CD14-positive monocyte (primary cell): ENCODE measurements at regions not wholly inside any gene's neighbourhood (a gene's known extent, or its start where the extent isn't known, plus 50 kb on each side); places are given as distances from the start of the nearest gene placed in this dataset.

Experiments
- DNase-seq, 3 donors: peaks; one replicate each; pipeline ENCODE4 v3.0.0-alpha.2; 2011 to 2022
- H2AFZ ChIP-seq: 2 replicates; pipeline ENCODE4 v1.6.0; 2012; ENCODE audit warnings: mild to moderate bottlenecking, low read depth, low read length, inconsistent platforms; ENCODE audit not compliant: insufficient read depth, poor library complexity, severe bottlenecking
- H3K27ac ChIP-seq, 2 donors: 1 replicate in 1 of 2; 2 replicates in 1 of 2; pipeline ENCODE4 v1.5.1; 2012 to 2013; ENCODE audit warnings: low read length in 2 of 2, control low read depth in 1 of 2, inconsistent platforms in 1 of 2, low read depth in 1 of 2, mild to moderate bottlenecking in 1 of 2
- H3K27me3 ChIP-seq, 2 donors: one replicate each; pipeline versions ENCODE4 v1.6.0 to v1.6.1; 2011 to 2013; ENCODE audit warnings: low read length in 2 of 2; ENCODE audit not compliant: control insufficient read depth in 2 of 2, insufficient read depth in 2 of 2
- H3K36me3 ChIP-seq, 2 donors: replicated peaks in 1 of 2; 1 replicate in 1 of 2; 2 replicates in 1 of 2; pipeline versions ENCODE4 v1.5.1 to v1.6.1; 2012 to 2013; ENCODE audit warnings: low read length in 2 of 2, control low read depth in 1 of 2, inconsistent platforms in 1 of 2, mild to moderate bottlenecking in 1 of 2; ENCODE audit not compliant: insufficient read depth in 2 of 2, control insufficient read depth in 1 of 2
- H3K4me1 ChIP-seq, 2 donors: 1 replicate in 1 of 2; 2 replicates in 1 of 2; pipeline versions ENCODE4 v1.5.1 to v1.6.1; 2012 to 2013; ENCODE audit warnings: low read length in 2 of 2, control low read depth in 1 of 2, inconsistent platforms in 1 of 2, mild to moderate bottlenecking in 1 of 2, moderate library complexity in 1 of 2; ENCODE audit not compliant: insufficient read depth in 2 of 2, control insufficient read depth in 1 of 2
- H3K4me2 ChIP-seq: replicated peaks from 2 replicates; pipeline ENCODE3; 2012; ENCODE audit warnings: low read length, moderate library complexity, mild to moderate bottlenecking; ENCODE audit not compliant: poor library complexity, severe bottlenecking; ENCODE audit errors: extremely low read depth
- H3K4me3 ChIP-seq, 3 experiments: fragments of 200-600 bp in 1 of 3; sonication (generic) in 1 of 3; replicated peaks in 1 of 3; 1 replicate in 2 of 3; 2 replicates in 1 of 3; pipeline ENCODE4 v1.5.1; 2011 to 2013; ENCODE audit warnings: low read length in 3 of 3, mild to moderate bottlenecking in 3 of 3, control low read depth in 2 of 3, low read depth in 2 of 3, inconsistent platforms in 1 of 3, moderate library complexity in 1 of 3
- H3K79me2 ChIP-seq: 2 replicates; pipeline ENCODE4 v1.6.0; 2012; ENCODE audit warnings: mild to moderate bottlenecking, control low read depth, inconsistent platforms, low read length, moderate library complexity; ENCODE audit not compliant: insufficient read depth
- H3K9ac ChIP-seq: 2 replicates; pipeline ENCODE4 v1.6.0; 2017; ENCODE audit warnings: low read length, mild to moderate bottlenecking; ENCODE audit not compliant: insufficient read depth, poor library complexity, severe bottlenecking
- H3K9me3 ChIP-seq, 2 donors: replicated peaks in 1 of 2; 1 replicate in 1 of 2; 2 replicates in 1 of 2; pipeline versions ENCODE4 v1.5.1 to v1.6.1; 2012 to 2013; ENCODE audit warnings: low read length in 2 of 2, control low read depth in 1 of 2; ENCODE audit not compliant: control insufficient read depth in 1 of 2, insufficient read depth in 1 of 2
- H4K20me1 ChIP-seq: 2 replicates; pipeline ENCODE4 v1.6.0; 2012; ENCODE audit warnings: mild to moderate bottlenecking, low read length, control low read depth, moderate library complexity; ENCODE audit not compliant: insufficient read depth
- H3K27ac Mint-ChIP-seq, 7 donors: one replicate each; pipeline ENCODE4 v1.8.0; 2020; ENCODE audit warnings: mild to moderate bottlenecking in 7 of 7, mixed read lengths in 7 of 7, moderate library complexity in 6 of 7, inconsistent platforms in 2 of 7
- H3K27me3 Mint-ChIP-seq, 3 donors: one replicate each; pipeline ENCODE4 v1.8.0; 2021 to 2022; ENCODE audit warnings: low read depth in 3 of 3, mild to moderate bottlenecking in 3 of 3, mixed read lengths in 3 of 3, moderate library complexity in 3 of 3, inconsistent platforms in 1 of 3
- H3K36me3 Mint-ChIP-seq, 2 donors: one replicate each; pipeline ENCODE4 v1.8.0; 2020; ENCODE audit warnings: mixed read lengths in 2 of 2, inconsistent platforms in 1 of 2, mild to moderate bottlenecking in 1 of 2
- H3K4me1 Mint-ChIP-seq: one replicate; pipeline ENCODE4 v1.8.0; 2020; ENCODE audit warnings: mild to moderate bottlenecking, mixed read lengths
- H3K4me3 Mint-ChIP-seq, 2 donors: one replicate each; pipeline ENCODE4 v1.8.0; 2020; ENCODE audit warnings: mild to moderate bottlenecking in 2 of 2, mixed read lengths in 2 of 2, moderate library complexity in 1 of 2
- H3K9me3 Mint-ChIP-seq, 7 donors: one replicate each; pipeline ENCODE4 v1.8.0; 2020 to 2022; ENCODE audit warnings: mixed read lengths in 7 of 7, mild to moderate bottlenecking in 6 of 7, moderate library complexity in 6 of 7, inconsistent platforms in 2 of 7
- CTCF ChIP-seq: fragments of 200-600 bp; IDR thresholded peaks from one replicate; pipeline ENCODE4 v1.8.0; 2022; ENCODE audit warnings: antibody characterized with exemption, mild to moderate bottlenecking
- WGBS: methylation state at CpG from one replicate; pipeline ENCODE4 v1.1.5; 2013; ENCODE audit warnings: missing lambda C conversion rate; ENCODE audit not compliant: insufficient coverage; 5-methylcytosine and 5-hydroxymethylcytosine counted together
- intact Hi-C, 2 donors: fragments of 100-400 bp; cut with micrococcal nuclease; formaldehyde crosslinking; loops; one replicate each; pipeline versions ENCODE4 v1.15.0 to v1.15.1; 2023

- Histone ChIP-seq H3K4me2 (no peak overlapping the region), H3K9me3 (no peaks in the 10 kb centered on the region), H3K79me2 (no peaks in the 10 kb centered on the region), H2AFZ (no peak overlapping the region), H3K4me3 (no peak overlapping the region), H4K20me1 (no peaks in the 10 kb centered on the region), H3K27ac (no peak overlapping the region), H3K4me1 (no peaks in the 10 kb centered on the region), H3K36me3 (no peaks in the 10 kb centered on the region), H3K27me3 (peaks cover 0 to 3% of the 10 kb centered on the region in 2 donors), H3K9ac (no peak overlapping the region)
- intact Hi-C loops, result no loop called here
- Mint-ChIP-seq H3K9me3 (peaks cover 0 to 2% (median 0%) of the 10 kb centered on the region in 7 donors), H3K4me1 (peaks cover 14% of the 10 kb centered on the region), H3K27me3 (peaks cover 1 to 9% (median 7%) of the 10 kb centered on the region in 3 donors), H3K4me3 (no peak overlapping the region), H3K36me3 (no peaks in the 10 kb centered on the region), H3K27ac (no peak overlapping the region)
- DNase-seq, result no peak
- TF ChIP-seq CTCF, result no peak
- WGBS, result 92% methylated on average over 2 of the region's 8 CpGs
Observed at GRCh38 chr3:140754936-140755335, 77.1 kb downstream of the TRIM42 start.

GRCh38 chr3:140756240-140757016 is 78.6 kb downstream of the TRIM42 start:
- Mint-ChIP-seq H3K27me3 (peaks cover 0 to 5% (median 3%) of the 10 kb centered on the region in 3 donors), H3K27ac (no peak overlapping the region), H3K36me3 (no peaks in the 10 kb centered on the region), H3K9me3 (peaks cover 0 to 2% (median 0%) of the 10 kb centered on the region in 7 donors), H3K4me1 (peaks cover 14% of the 10 kb centered on the region), H3K4me3 (no peak overlapping the region)
- WGBS, result 63% methylated on average over 1 of the region's 1 CpG
- H3K79me2 ChIP-seq, result no peaks in the 10 kb centered on the region
- intact Hi-C loops, result no loop called here
- H3K27ac ChIP-seq, result no peak overlapping the region
- H2AFZ ChIP-seq, result no peak overlapping the region
- H3K27me3 ChIP-seq, result no peaks in the 10 kb centered on the region
- H3K9ac ChIP-seq, result no peak overlapping the region
- H3K36me3 ChIP-seq, result no peaks in the 10 kb centered on the region
- H3K9me3 ChIP-seq, result no peaks in the 10 kb centered on the region
- H3K4me3 ChIP-seq, result no peak overlapping the region
- H3K4me1 ChIP-seq, result no peaks in the 10 kb centered on the region
- H4K20me1 ChIP-seq, result no peaks in the 10 kb centered on the region
- no peak overlapping the region for H3K4me2 ChIP-seq
- no peak for DNase-seq
- TF ChIP-seq CTCF, result no peak
